NCI-H524 (cell line): ENCODE measurements at regions not wholly inside any gene's neighbourhood (a gene's known extent, or its start where the extent isn't known, plus 50 kb on each side); places are given as distances from the start of the nearest gene placed in this dataset.

Experiments used
- DNase-seq, 2 experiments: peaks; one replicate each; lab custom pipeline; 2025; lab: John Stamatoyannopoulos, UW

DNA sequence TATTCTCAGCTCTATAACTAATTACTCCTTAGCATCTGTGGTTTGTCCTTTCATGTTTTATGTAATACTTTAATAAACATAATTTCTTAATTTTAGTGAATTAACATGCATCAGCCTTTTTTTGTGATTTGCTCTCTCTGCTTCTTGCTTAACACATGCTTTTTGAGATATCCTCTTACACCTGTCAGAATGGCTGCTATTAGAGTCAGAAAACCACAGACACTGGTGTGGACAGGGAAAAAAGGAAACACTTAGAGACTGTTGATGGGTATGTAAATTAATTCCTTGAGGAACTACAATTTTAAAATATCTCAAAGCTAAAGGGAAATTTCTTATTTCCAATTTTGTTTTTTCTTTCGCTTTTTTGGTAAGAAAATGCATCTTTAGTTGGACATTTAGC lies 549.0 kb downstream of the ZNF804A start:
- DNase-seq, result peak in 1 of 2 experiments; percentile 4

DNA sequence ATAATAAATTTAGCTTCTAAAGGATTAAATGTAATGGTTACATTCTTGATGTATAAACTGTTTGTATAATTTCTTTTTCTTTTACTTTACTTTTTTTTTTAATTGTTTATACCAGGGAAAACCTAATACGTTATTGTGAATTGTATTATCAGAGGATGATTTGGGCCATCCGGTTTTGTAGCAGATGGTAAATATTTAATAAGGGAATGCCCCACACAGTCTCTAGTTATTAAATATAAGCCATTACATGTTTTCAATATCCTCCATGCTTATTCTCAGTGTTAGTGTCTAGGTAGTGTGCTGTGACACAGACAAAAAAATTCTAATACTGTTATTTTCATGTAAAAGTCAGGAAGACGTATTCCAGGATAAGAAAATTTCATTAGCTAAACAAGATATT lies 553.9 kb downstream of the ZNF804A start:
- DNase-seq, result no peak

DNA sequence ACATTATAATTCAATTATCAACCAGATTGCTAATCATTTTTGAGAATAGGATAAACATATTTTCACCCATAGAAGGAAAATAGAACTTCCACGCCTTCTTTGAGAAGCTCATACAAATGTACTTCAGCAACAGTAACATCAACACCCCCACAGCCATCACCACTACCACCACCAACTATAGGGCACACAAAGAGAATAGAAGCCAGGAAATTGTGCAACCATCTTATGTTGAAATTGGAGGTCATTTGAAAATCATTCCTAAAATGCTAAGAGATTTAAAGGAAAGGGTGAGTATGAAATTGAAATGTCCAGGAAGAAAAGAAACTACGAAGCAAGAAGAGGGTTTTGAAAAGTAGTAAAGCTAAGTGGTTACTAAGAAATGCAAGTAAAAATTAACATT lies 563.4 kb downstream of the ZNF804A start:
- DNase-seq, result no peak

GRCh38 chr2:185174353-185174752 lies 564.3 kb upstream of the FSIP2 start:
- DNase-seq, result no peak

DNA sequence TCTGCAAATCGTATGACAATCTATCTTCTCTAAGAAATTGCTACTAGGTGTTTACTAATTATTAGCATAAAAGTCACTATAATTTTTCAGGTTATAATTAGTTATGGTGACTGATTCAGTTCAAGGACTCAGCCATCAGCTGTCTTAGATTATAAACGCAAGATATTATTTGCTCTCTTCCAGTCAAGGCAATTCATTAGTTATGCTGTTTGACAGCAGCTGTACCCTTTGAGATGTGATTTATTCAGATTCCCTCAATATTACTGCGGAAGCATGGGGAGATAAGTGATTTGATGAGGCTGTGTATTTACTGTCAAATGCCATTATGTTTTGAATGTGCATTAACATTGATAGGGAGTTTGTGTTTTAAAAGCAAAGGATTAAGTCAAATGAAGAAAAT lies 558.9 kb upstream of the FSIP2 start:
- no peak for DNase-seq

- DNase-seq, result no peak
Measured at GRCh38 chr2:185181901-185182300, 556.7 kb upstream of the FSIP2 start.

DNA sequence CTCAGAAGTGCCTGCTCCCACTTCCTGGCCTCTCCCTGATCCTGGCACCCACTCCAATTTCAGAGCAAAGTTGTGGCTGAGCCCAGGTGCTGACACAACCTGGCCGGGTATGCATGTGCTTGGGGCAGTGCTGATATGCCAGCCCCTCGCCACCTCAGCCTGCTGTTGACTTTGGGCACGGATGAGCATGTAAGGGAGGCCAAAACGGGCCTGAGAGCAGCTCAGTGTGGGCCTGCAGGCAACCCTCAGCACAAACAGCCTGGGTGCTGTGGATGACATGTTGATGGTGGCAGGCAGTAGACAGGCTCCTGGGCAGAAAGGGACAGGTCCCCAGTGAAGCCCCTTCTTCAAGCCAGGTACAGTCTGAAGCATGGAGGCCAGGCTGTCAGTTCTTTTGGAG lies 553.6 kb upstream of the FSIP2 start:
- no peak for DNase-seq

DNA sequence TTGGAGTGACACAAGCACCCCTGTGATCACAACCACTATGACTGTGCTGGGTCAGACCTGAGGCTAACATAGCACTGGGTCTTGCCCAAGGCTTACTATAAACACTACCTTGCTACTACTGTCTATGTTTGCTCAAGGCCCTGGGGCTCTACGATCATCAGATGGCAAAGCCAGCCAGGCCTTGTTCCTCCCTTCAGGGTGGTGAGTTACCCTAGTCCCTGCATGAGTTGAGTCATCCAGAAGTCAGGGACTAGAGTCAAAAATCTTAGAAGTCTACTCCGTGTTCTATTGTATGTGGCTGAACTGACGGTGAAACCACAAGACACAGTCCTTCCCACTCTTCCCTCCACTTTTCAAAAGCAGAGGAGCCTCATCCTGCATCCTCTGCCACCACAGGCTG lies 551.2 kb upstream of the FSIP2 start:
- DNase-seq, result no peak

- peak in 1 of 2 experiments; percentile 42 for DNase-seq
Measured at GRCh38 chr2:185188656-185189055, 549.9 kb upstream of the FSIP2 start.

DNA sequence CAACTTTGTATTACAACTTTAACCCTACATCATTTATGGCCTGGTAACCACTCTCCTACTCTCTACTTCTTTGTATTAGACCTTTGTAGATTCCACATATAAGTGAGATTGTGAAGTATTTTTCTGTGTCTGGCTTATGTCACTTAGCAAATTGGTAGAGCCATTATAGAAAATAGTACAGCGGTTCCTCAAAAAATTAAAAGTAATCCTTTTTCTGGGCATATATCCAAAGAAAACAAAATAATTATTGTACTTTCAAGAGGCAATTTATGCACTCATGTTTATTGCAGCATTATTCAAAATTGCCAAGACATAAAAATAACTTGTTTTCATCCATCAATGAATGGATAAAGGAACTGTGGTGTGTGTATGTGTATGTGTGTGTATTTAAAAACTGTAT lies 537.5 kb upstream of the FSIP2 start:
- peak in 1 of 2 experiments; percentile 23 for DNase-seq

DNA sequence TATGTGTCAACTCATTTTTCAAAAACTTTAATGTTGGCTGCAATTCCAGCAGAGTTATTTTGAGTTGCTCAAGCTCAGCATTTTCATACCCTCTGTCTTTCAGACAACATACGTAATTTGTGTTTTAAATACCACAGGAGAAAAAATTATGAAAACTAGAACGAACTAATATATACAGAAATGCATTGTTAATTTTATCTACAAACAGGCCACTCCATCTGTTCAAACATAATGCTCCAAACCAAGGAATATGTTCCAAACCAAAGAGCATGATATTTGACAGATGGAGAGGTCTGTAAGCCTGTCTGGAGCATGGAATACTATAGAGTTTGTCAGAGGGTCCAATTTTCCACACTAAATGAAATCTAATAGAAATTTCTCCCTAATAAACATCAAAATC lies 536.2 kb upstream of the FSIP2 start:
- peak; percentile 17 to 59 for DNase-seq

GRCh38 chr2:185202945-185203528 lies 535.6 kb upstream of the FSIP2 start:
- DNase-seq, result peak in 1 of 2 experiments; percentile 10

DNA sequence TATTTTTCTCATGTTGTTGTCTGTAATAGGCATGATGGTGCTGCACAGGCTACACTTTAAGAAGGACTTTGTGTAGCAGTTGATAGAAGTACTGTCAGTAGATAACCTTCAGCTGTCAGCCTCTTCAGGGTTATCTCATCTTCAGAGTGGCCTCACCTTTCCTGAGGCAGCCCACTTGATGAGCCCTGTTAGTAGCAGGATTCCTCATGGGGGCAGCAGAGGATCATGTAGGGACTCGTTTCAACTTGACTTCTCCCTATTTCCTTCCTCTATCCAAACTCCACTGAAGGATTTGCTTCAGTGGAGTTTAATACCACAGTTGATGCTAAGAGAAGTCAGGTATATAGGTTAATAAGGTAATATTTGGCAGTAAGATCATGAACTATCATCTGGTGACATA lies 530.3 kb upstream of the FSIP2 start:
- peak; percentile 9 to 60 for DNase-seq

DNA sequence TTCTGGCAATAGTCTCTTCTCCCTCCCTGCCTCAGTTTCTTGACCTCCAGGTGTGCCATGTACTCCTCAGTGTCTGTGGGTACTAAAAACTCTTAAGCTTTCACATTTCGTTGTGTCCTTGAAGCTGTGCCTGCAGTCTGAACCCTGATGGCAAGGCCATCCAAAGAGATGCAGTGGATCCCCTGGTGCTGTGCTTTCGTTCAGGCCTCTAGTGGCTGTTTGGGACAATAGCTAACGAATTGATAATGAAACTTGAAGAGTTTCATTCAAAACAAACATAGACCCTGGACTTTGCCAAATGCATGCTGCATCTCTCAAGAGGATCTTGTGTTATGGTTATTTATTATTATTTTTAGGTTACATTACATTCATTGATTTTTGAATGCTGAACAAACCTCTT lies 523.1 kb upstream of the FSIP2 start:
- no peak for DNase-seq

GRCh38 chr2:185219981-185220380 lies 518.6 kb upstream of the FSIP2 start:
- DNase-seq, result peak; percentile 19 to 67

GRCh38 chr2:185222311-185222710 lies 516.3 kb upstream of the FSIP2 start:
- DNase-seq, result no peak

DNA sequence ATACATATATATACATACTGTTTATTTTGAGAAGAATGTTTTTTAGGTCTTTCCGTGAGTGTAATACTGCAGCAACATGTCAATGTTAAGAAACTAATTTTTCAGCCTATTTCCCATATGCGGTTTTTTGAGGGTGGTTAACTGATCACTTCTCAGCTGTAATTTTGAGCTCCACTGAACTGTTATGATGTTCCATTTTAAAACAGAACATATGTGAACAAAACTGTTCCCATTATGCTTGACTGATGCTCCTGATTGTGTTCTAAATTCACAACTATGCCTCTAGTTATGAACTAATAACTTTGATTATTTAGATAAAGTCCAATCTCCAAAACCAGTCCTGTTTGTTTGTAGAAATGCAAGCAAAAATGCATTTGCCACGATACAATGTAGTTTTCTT lies 511.2 kb upstream of the FSIP2 start:
- DNase-seq, result no peak

GRCh38 chr2:185239491-185239890 lies 499.1 kb upstream of the FSIP2 start:
- no peak for DNase-seq

DNA sequence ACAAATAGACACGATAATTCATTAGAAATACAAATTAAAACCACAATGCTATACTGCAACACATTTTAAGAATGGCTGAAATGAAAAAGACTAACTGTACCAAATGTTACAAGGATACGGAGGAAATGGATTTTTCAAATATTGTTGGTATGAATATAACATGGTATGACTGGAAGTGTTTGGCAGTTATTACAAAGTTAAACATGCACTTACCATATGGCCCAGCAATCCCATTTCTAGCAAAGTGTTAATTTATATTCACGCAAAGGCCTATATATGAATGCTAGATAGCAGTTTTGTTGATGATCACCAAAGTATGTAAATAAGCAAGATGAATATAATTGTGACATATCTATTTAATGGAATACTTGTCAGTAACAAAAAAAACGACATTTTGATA lies 497.8 kb upstream of the FSIP2 start:
- DNase-seq, result no peak

DNA sequence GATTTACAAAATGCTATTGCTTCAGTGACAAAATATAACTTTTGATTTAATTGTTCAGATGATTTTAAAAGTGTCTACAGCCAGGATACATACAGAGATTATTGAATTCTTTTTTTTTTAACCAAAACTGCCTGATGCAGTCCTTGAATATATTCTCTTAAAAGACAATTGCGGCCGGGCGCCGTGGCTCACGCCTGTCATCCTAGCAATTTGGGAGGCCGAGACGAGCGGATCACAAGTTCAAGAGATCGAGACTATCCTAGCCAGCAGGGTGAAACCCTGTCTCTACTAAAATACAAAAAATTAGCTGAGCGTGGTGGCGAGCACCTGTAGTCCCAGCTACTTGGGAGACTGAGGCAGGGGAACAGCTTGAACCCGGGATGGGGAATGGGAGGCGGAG lies 497.0 kb upstream of the FSIP2 start:
- DNase-seq, result no peak

- no peak for DNase-seq
Measured at GRCh38 chr2:185242462-185242861, 496.1 kb upstream of the FSIP2 start.

GRCh38 chr2:185245216-185245615 lies 493.4 kb upstream of the FSIP2 start:
- no peak for DNase-seq

DNA sequence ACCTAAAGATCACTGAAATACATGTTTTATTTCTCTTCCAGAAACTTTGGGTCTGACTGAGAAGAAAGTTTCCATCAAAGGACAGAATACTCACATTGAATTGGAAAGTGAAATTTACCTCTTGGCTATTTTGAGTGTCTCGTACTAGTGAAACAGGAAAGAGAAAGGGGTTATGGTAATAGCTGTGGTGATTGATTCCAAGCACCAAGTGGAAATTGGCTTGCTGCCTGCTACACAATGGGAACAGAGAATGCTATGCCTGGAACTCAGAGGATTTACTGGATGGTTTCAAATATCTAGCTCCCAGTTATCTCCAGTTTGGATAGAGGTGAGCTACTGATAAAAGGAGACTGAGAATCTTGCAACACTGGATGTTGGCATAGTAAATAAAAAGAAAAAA lies 492.8 kb upstream of the FSIP2 start:
- no peak for DNase-seq

- no peak for DNase-seq
Measured at GRCh38 chr2:185246717-185247116, 491.9 kb upstream of the FSIP2 start.

DNA sequence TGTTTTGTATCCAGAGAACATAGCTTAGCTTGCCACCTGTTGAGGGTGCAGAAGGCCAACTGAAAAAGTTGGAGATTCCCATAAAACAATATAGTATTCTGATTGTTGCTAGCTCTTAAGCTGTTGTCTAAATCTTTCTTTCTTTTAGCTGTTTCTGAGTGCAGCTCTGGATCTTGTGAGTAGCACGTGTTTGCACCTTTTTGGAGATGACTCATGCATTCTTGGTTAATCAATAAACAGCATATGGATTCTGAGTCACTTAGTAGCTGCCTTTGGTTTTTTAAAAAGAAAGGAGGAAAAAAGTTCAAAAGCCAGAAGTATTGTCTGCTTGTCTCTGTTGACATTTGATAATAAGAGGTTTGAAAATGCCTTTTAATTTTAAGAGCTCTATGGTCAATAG lies 483.0 kb upstream of the FSIP2 start:
- DNase-seq, result no peak
